Thoracic aorta (tissue), 2 donors: ENCODE measurements at regions not wholly inside any gene's neighbourhood (a gene's known extent, or its start where the extent isn't known, plus 50 kb on each side); places are given as distances from the start of the nearest gene placed in this dataset.
A peak's percentile ranks its signal among the peaks of the same experiment; 100 is the strongest.

Experiments used
- ATAC-seq: fragments of 150-250 bp; one replicate; pipeline ENCODE4 v1.8.0; 2017; ENCODE audit warnings: low read depth; ENCODE audit not compliant: insufficient number of reproducible peaks, low FRiP score
- DNase-seq: peaks from one replicate; pipeline ENCODE4 v3.0.0-alpha.2; 2020; ENCODE audit warnings: low spot score
- H3K27ac ChIP-seq, 2 donors: fragments of 200-600 bp; sonication (generic); 1 replicate in 1 of 2; 2 replicates in 1 of 2; pipeline ENCODE4 v1.5.1; 2016; ENCODE audit warnings: mild to moderate bottlenecking in 2 of 2, moderate library complexity in 2 of 2
- H3K27me3 ChIP-seq: fragments of 200-600 bp; sonication (generic); replicated peaks from 2 replicates; pipeline ENCODE4 v1.6.0; 2016; ENCODE audit warnings: mild to moderate bottlenecking; ENCODE audit not compliant: insufficient read depth
- H3K36me3 ChIP-seq: fragments of 200-600 bp; sonication (generic); one replicate; pipeline ENCODE4 v1.5.1; 2016
- H3K4me1 ChIP-seq, 2 donors: fragments of 200-600 bp; sonication (generic); 1 replicate in 1 of 2; 2 replicates in 1 of 2; pipeline versions ENCODE4 v1.5.1 to v1.6.0; 2016; ENCODE audit warnings: low read depth in 2 of 2, mild to moderate bottlenecking in 1 of 2; ENCODE audit not compliant: control insufficient read depth in 1 of 2
- H3K4me3 ChIP-seq: fragments of 200-600 bp; sonication (generic); 2 replicates; pipeline ENCODE4 v1.5.1; 2016; ENCODE audit warnings: mild to moderate bottlenecking
- H3K9me3 ChIP-seq: fragments of 200-600 bp; sonication (generic); 2 replicates; pipeline ENCODE4 v1.5.1; 2016
- TF ChIP-seq, protein P1 (sequence below): fragments of 200-600 bp; sonication (generic); IDR thresholded peaks from one replicate; pipeline ENCODE4 v1.5.1; 2019; ENCODE audit warnings: antibody characterized with exemption

DNA sequence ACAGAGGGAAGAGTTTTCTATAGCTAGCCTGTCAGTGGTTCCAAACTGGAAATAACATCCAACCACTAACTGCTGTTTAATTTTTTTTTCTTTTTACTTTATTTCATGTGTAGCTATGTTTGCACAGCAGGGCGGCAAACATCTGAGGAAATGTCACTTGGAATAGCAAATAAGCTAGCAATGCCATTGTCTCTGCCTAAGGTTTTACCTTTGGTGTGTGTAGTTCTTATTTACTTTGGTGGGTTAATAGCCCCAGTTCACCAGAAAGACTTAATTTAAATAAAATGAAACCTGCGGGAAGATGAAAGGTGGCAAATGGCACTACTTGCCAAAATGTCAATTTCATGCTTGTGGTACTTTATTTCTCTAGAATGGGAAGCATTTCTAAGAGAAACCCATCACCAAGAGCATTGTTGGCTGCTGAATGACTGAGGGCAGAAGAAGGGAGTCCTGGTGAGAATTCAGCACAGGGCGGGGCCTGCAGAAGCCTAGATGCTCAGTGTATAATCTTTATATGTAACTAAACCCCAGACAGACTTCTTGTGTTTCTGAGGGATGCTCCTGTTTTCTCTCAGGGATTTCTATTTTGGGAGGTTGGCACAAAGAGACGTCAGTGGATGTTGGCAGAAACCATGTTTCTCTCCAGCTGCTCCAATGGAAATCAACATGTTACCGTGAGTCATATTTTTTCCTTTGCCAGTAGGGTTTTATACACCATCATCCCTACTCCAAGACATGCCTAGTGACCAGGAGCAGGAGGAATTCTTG is 300.4 kb upstream of the NT5C1B start:
- ATAC-seq: peak; percentile 78
- peak overlapping the region; percentile 48 to 58 for H3K27ac ChIP-seq

DNA sequence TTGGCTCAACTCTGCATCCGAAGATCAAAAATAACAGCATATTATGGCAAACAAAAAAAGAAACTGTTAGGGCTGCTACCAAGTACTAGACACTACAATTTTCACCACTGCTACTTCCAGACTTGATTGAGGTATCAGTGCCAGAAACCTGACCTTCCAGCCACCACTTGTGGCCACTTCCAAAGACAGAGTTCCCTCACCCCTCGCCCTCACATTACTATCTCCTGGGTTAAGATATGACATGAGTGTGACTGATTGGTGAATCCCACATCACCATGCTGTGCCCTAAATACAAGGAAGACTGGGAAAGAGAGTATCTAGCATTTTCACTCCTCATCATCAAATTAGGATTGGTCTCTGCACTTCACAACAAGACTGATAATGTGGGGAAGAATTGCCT is 296.1 kb upstream of the NT5C1B start:
- ATAC-seq: no peak

More for the DNA sequence above, 300.4 kb upstream of the NT5C1B start:
- H3K36me3 ChIP-seq: no peaks in the 10 kb centered on the region
- no peak for DNase-seq
- H3K9me3 ChIP-seq: no peaks in the 10 kb centered on the region
- no peaks in the 10 kb centered on the region for H3K27me3 ChIP-seq
- no peak overlapping the region for H3K4me3 ChIP-seq
- H3K4me1 ChIP-seq: peaks cover 8 to 14% of the 10 kb centered on the region in 2 donors
- TF ChIP-seq, protein P1, sequence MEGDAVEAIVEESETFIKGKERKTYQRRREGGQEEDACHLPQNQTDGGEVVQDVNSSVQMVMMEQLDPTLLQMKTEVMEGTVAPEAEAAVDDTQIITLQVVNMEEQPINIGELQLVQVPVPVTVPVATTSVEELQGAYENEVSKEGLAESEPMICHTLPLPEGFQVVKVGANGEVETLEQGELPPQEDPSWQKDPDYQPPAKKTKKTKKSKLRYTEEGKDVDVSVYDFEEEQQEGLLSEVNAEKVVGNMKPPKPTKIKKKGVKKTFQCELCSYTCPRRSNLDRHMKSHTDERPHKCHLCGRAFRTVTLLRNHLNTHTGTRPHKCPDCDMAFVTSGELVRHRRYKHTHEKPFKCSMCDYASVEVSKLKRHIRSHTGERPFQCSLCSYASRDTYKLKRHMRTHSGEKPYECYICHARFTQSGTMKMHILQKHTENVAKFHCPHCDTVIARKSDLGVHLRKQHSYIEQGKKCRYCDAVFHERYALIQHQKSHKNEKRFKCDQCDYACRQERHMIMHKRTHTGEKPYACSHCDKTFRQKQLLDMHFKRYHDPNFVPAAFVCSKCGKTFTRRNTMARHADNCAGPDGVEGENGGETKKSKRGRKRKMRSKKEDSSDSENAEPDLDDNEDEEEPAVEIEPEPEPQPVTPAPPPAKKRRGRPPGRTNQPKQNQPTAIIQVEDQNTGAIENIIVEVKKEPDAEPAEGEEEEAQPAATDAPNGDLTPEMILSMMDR: no peak

DNA sequence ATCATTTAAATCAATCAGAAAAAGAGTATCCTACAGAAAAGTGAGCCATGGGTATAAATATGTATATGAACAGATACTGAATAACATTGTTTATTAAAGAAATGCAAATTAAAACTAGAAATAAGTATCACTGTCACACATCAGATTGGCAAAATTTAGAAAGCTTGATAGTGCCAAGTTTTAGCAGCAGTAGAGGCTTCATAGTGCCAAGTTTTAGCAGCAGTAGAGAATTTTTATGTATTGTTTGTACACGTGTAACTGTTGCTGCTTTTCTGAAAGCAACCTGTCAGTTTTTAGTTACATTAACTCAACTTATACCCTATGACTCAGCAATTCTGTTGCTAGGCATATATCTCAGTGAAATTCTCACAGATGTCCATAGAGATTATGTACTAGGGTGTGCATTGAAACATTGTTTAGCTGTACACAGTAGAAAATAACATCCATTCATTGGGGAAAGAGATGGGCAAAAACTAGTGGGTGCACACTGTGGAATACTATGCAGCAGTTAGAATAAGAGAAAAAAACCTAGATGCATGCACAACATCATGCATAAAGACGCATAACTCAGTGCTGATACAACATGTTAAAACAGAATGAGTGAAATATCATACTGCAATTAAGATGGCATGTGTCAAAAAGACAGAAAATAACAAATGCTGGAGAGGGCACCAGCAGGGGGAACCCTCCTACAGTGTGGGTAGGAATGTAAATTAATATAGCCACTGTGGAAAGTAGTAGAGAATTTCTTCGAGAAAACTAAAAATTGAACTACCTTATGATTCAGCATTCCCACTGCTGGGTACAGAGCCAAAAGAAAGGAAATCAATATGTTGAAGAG is 294.5 kb upstream of the NT5C1B start:
- Histone ChIP-seq H3K9me3 (no peaks in the 10 kb centered on the region), H3K27ac (no peak overlapping the region), H3K36me3 (no peaks in the 10 kb centered on the region), H3K4me1 (peaks cover 0 to 5% of the 10 kb centered on the region in 2 donors), H3K27me3 (no peaks in the 10 kb centered on the region), H3K4me3 (no peak overlapping the region)
- ATAC-seq (no peak), DNase-seq (no peak)
- TF ChIP-seq, protein P1: no peak

More for the DNA sequence above, 296.1 kb upstream of the NT5C1B start:
- TF ChIP-seq, protein P1: no peak
- DNase-seq: no peak
- Histone ChIP-seq H3K27me3 (no peaks in the 10 kb centered on the region), H3K4me1 (peaks cover 8 to 17% of the 10 kb centered on the region in 2 donors), H3K27ac (no peak overlapping the region), H3K9me3 (no peaks in the 10 kb centered on the region), H3K36me3 (no peaks in the 10 kb centered on the region), H3K4me3 (no peak overlapping the region)

DNA sequence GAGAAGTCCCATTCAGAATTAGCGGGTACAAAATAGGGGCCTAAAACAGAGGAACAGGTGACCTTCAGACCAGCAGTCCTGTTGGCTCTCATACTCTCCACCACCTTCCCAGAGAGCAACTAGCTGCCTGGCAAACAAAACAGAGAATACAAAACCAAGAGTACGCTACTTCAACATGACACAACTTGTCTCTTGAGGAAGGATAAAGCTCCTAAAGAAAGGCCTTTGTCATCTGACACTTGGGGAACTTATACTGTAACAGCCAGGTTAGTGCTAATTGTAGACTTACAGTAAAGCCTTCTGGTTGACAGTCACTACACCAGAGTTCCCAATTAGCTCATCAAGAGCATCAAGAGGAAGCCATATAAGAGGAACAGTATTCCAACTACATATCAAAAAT is 282.1 kb upstream of the NT5C1B start:
- no peak for ATAC-seq
- Histone ChIP-seq H3K27me3 (no peaks in the 10 kb centered on the region), H3K36me3 (no peaks in the 10 kb centered on the region), H3K9me3 (no peaks in the 10 kb centered on the region), H3K27ac (no peak overlapping the region), H3K4me1 (no peaks in the 10 kb centered on the region), H3K4me3 (no peak overlapping the region)
- TF ChIP-seq, protein P1: no peak
- DNase-seq: no peak

DNA sequence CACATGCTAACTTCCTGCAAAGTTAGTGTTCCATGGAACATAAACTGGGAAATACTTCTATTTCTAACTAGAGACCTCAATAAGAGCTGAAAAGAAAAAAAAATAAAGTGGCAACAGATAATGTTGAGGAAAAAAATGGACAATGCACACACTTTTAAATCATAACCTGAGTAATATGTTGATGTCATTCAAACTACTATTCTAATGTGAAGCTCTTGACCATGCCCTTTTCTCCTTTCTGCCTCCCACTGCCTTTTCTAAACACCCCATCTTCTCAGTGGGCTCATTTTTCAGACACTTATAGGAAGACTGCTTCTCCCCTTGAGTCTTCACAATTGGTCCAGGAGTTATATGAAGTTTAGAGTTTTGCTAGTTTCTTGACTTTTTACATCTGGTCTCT is 280.9 kb upstream of the NT5C1B start:
- Histone ChIP-seq H3K27ac (no peak overlapping the region), H3K9me3 (no peaks in the 10 kb centered on the region), H3K4me1 (no peaks in the 10 kb centered on the region), H3K27me3 (no peaks in the 10 kb centered on the region), H3K36me3 (no peaks in the 10 kb centered on the region), H3K4me3 (no peak overlapping the region)
- no peak for ATAC-seq
- TF ChIP-seq, protein P1: no peak
- no peak for DNase-seq
